K562 (cell line): ENCODE measurements at regions not wholly inside any gene's neighbourhood (a gene's known extent, or its start where the extent isn't known, plus 50 kb on each side); places are given as distances from the start of the nearest gene placed in this dataset.

Experiments
- C11orf30 ChIP-seq: fragments of 450-650 bp; IDR thresholded peaks from 2 replicates; pipeline ENCODE4 v1.6.1; 2016; ENCODE audit warnings: low read depth, mild to moderate bottlenecking
- DEAF1 ChIP-seq: fragments of 450-650 bp; formaldehyde crosslinking; IDR thresholded peaks from 2 replicates; pipeline ENCODE4 v1.4.0; 2020; ENCODE audit warnings: mild to moderate bottlenecking, moderate library complexity
- ETS2 ChIP-seq: IDR thresholded peaks from 2 replicates; pipeline ENCODE4 v1.6.1; 2016; ENCODE audit warnings: borderline replicate concordance, missing genetic modification characterization, mild to moderate bottlenecking, moderate library complexity, missing compliant biosample characterization; ENCODE audit not compliant: poor library complexity, severe bottlenecking
- FOXP1 ChIP-seq: sonication (generic); formaldehyde crosslinking; IDR thresholded peaks from 2 replicates; pipeline ENCODE4 v1.8.0; 2022; ENCODE audit warnings: mild to moderate bottlenecking, missing genetic modification reagents
- GTF2B ChIP-seq: IDR thresholded peaks from 2 replicates; pipeline ENCODE4 v1.6.1; 2011; ENCODE audit not compliant: insufficient read length; ENCODE audit errors: extremely low read depth
- HBP1 ChIP-seq: fragments of 450-650 bp; formaldehyde crosslinking; IDR thresholded peaks from 2 replicates; pipeline ENCODE4 v1.4.0; 2022; ENCODE audit warnings: missing genetic modification characterization
- HIVEP1 ChIP-seq: fragments of 250-450 bp; sonication (Bioruptor Pico); IDR thresholded peaks from 2 replicates; pipeline ENCODE4 v1.4.0; 2020; ENCODE audit warnings: mild to moderate bottlenecking
- ILF3 ChIP-seq: fragments of 450-650 bp; IDR thresholded peaks from 2 replicates; pipeline ENCODE4 v1.6.1; 2018; ENCODE audit warnings: antibody characterized with exemption, mild to moderate bottlenecking, moderate library complexity, borderline replicate concordance
- KDM1A ChIP-seq, 2 experiments: fragments of 450-650 bp; IDR thresholded peaks; 2 replicates each; pipeline ENCODE4 v1.6.1; 2016; ENCODE audit warnings: mild to moderate bottlenecking in 2 of 2
- MLX ChIP-seq, 2 experiments: fragments of 450-650 bp in 1 of 2; sonication (generic) in 1 of 2; formaldehyde crosslinking; conservative IDR thresholded peaks; 2 replicates each; pipeline versions ENCODE4 v1.4.0 to v1.8.1; 2020 to 2022; ENCODE audit warnings: mild to moderate bottlenecking in 1 of 2, missing genetic modification reagents in 1 of 2
- NBN ChIP-seq: fragments of 450-650 bp; IDR thresholded peaks from 2 replicates; pipeline ENCODE4 v1.6.1; 2016; ENCODE audit warnings: low read depth, mild to moderate bottlenecking
- PATZ1 ChIP-seq: fragments of 250-450 bp; sonication (Bioruptor Pico); IDR thresholded peaks from 2 replicates; pipeline ENCODE4 v1.5.0; 2020; ENCODE audit warnings: mild to moderate bottlenecking, borderline replicate concordance
- PBX2 ChIP-seq, 2 experiments: IDR thresholded peaks in 1 of 2; conservative IDR thresholded peaks in 1 of 2; 2 replicates each; pipeline ENCODE4 v1.6.1; 2016; ENCODE audit warnings: low read depth in 2 of 2, mild to moderate bottlenecking in 1 of 2, missing compliant biosample characterization in 1 of 2, missing genetic modification characterization in 1 of 2, moderate library complexity in 1 of 2
- PHB2 ChIP-seq: fragments of 450-650 bp; IDR thresholded peaks from 2 replicates; pipeline ENCODE4 v1.6.1; 2017; ENCODE audit warnings: low read depth
- SOX6 ChIP-seq: fragments of 450-650 bp; IDR thresholded peaks from 2 replicates; pipeline ENCODE4 v1.6.1; 2014; ENCODE audit warnings: mild to moderate bottlenecking
- TBP ChIP-seq: optimal IDR thresholded peaks from 2 replicates; pipeline ENCODE3; 2011; ENCODE audit warnings: low read depth, low read length, improper control_type of control experiment
- TCF3 ChIP-seq: sonication (generic); formaldehyde crosslinking; IDR thresholded peaks from 2 replicates; pipeline ENCODE4 v1.4.0; 2020; ENCODE audit warnings: mild to moderate bottlenecking, missing genetic modification reagents
- ZNF57 ChIP-seq: fragments of 450-650 bp; formaldehyde crosslinking; IDR thresholded peaks from 2 replicates; pipeline ENCODE4 v1.4.0; 2020; ENCODE audit warnings: mild to moderate bottlenecking, moderate library complexity

- no peak for TF ChIP-seq FOXP1 (CRISPR knock-in tag)
- no peak for TF ChIP-seq KDM1A (IDR thresholded peaks at IDR 0.05)
- TF ChIP-seq ETS2 (tag), result no peak
- no peak for TF ChIP-seq HIVEP1 (CRISPR knock-in tag)
- TF ChIP-seq DEAF1, result no peak
- TF ChIP-seq GTF2B, result no peak
- TF ChIP-seq SOX6, result peak; percentile 97
- TF ChIP-seq PHB2, result no peak
- TF ChIP-seq PATZ1 (CRISPR knock-in tag), result no peak
- TF ChIP-seq NBN, result no peak; the same call in 1 of the 2 replicates
- TF ChIP-seq HBP1 (CRISPR knock-in tag), result no peak
- TF ChIP-seq PBX2 (CRISPR knock-in tag; IDR thresholded peaks at IDR 0.05; ENCODE audit: low read depth), result no peak
- peak; percentile 53; the same call in 1 of the 2 replicates for TF ChIP-seq PBX2 (tag; conservative IDR thresholded peaks at IDR 0.05; ENCODE audit: low read depth)
- peak; percentile 95 for TF ChIP-seq C11orf30
- TF ChIP-seq ZNF57, result no peak
- TF ChIP-seq ILF3, result no peak
- no peak for TF ChIP-seq MLX (CRISPR knock-in tag; conservative IDR thresholded peaks at IDR 0.05)
- no peak for TF ChIP-seq TCF3 (CRISPR knock-in tag)
- TF ChIP-seq TBP, result no peak
Measured at GRCh38 chr14:22699801-22700564, 55.8 kb upstream of the OR6J1 start (continued).
